Aorta (tissue), 5 donors: ENCODE measurements at regions not wholly inside any gene's neighbourhood (a gene's known extent, or its start where the extent isn't known, plus 50 kb on each side); places are given as distances from the start of the nearest gene placed in this dataset.

Experiments used
- ATAC-seq: fragments of 200-7000 bp; cut with Tn5 transposase; one replicate; pipeline ENCODE4 v1.9.1; 2022; ENCODE audit warnings: moderate library complexity; ENCODE audit not compliant: low FRiP score
- DNase-seq, 2 donors: peaks; one replicate each; pipeline ENCODE4 v3.0.0-alpha.2; 2020
- H3K27ac ChIP-seq, 2 donors: one replicate each; pipeline ENCODE4 v1.5.1; 2013; ENCODE audit warnings: low read length in 2 of 2, mild to moderate bottlenecking in 2 of 2, moderate library complexity in 2 of 2, control low read depth in 1 of 2, inconsistent platforms in 1 of 2, low read depth in 1 of 2
- H3K27me3 ChIP-seq, 2 donors: one replicate each; pipeline ENCODE4 v1.6.1; 2013; ENCODE audit warnings: control low read depth in 1 of 2, low read length in 1 of 2, mild to moderate bottlenecking in 1 of 2, moderate library complexity in 1 of 2; ENCODE audit not compliant: insufficient read depth in 2 of 2, control insufficient read depth in 1 of 2
- H3K36me3 ChIP-seq, 2 donors: one replicate each; pipeline ENCODE4 v1.6.1; 2013; ENCODE audit warnings: control low read depth in 1 of 2, low read length in 1 of 2, mild to moderate bottlenecking in 1 of 2; ENCODE audit not compliant: insufficient read depth in 2 of 2, control insufficient read depth in 1 of 2
- H3K4me1 ChIP-seq, 2 donors: one replicate each; pipeline ENCODE4 v1.6.1; 2013; ENCODE audit warnings: low read length in 2 of 2, control low read depth in 1 of 2, mild to moderate bottlenecking in 1 of 2, moderate library complexity in 1 of 2; ENCODE audit not compliant: insufficient read depth in 2 of 2, control insufficient read depth in 1 of 2
- H3K4me3 ChIP-seq, 2 donors: one replicate each; pipeline ENCODE4 v1.5.1; 2013; ENCODE audit warnings: low read length in 2 of 2, control low read depth in 1 of 2, mild to moderate bottlenecking in 1 of 2
- H3K9me3 ChIP-seq: one replicate; pipeline ENCODE4 v1.6.1; 2013; ENCODE audit warnings: mild to moderate bottlenecking, low read length; ENCODE audit not compliant: control insufficient read depth
- WGBS, 2 donors: extraction: QIAGEN DNeasy Blood & Tissue Kit; methylation state at CpG; one replicate each; pipeline ENCODE4 v1.1.7; 2013; 5-methylcytosine and 5-hydroxymethylcytosine counted together
- intact Hi-C, 2 donors: fragments of 100-400 bp; cut with DNase I; formaldehyde crosslinking; loops; one replicate each; pipeline versions ENCODE4 v1.14.2 to v1.15.0; 2022
- donor health status: healthy with polysubstance abuse.
- donor health status: Bipolar disorder and iron deficiency.
- donor health status: DM: no; HTN: no; CAD: no.
- donor health status: DM: no; HTN: no; CAD: no.
- donor health status: DM: yes; HTN: yes; CAD: no.

DNA sequence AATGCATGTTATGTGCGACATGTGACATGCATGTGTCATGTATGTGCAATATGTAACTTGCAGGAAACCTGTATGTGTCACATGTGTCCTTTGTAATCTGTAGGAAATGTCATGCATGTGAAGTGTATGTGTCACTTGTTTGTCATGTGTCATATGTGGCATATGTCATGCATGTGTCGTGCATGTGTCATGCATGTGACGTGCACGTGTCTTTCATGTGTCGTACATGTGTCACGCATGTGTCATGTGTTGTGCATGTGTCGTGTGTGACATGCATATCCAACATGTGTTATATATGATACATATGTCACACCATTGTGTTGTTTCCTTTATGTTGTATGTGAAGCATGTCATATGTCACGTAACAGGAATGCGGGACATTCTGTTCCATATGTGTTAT is 2153.2 kb upstream of the PIK3C3 start:
- no peaks in the 10 kb centered on the region for H3K9me3 ChIP-seq
- no peaks in the 10 kb centered on the region for H3K27me3 ChIP-seq
- H3K27ac ChIP-seq = no peak overlapping the region
- H3K36me3 ChIP-seq = no peaks in the 10 kb centered on the region
- DNase-seq (no peak), ATAC-seq (no peak)
- H3K4me1 ChIP-seq = no peaks in the 10 kb centered on the region
- no peak overlapping the region for H3K4me3 ChIP-seq
- intact Hi-C loops = no loop called here
- WGBS, 2 donors = 92% methylated on average over 9 of the region's 9 CpGs

DNA sequence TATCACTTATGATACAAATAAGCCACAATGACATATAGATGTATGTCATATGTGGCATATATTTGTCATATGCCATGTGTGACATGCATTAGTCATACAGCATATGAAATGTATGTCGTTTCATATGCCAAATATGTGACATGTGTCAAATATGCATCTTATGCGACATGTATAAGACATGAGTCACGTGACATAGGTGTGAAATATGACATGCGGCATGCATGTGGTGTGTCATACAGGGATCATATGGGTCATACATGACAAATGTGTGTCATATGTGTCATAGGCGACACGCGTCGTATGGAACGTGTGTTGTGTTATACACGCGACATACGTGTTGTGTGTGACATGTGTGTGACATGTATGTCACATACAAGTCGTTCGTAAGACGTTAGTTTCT is 2154.0 kb upstream of the PIK3C3 start:
- Histone ChIP-seq H3K27me3 (no peaks in the 10 kb centered on the region), H3K9me3 (no peaks in the 10 kb centered on the region), H3K27ac (no peak overlapping the region), H3K36me3 (no peaks in the 10 kb centered on the region), H3K4me3 (no peak overlapping the region), H3K4me1 (no peaks in the 10 kb centered on the region)
- WGBS, 2 donors = 96% methylated on average over 15 of the region's 15 CpGs
- DNase-seq (no peak), ATAC-seq (no peak)
- intact Hi-C loops = no loop called here

DNA sequence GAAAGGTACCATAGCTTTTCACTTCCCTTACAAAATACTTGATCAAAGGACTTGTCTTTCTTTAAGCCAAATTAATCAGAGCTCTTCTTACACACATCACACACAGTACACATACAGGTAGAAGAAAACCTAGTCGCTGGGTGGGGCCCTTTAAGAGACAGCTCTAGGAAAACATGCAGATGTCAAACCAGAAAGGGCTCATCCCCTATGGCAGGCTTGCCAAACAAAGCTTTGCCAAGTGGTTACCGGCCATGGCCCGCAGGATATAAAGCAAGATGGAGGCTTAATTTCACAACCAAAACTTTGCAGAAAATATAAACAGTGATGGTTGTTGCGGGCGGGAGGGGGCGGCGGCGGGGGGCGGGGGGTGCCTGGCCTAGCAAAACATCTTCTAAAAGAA is 2156.0 kb upstream of the PIK3C3 start:
- Histone ChIP-seq H3K9me3 (no peaks in the 10 kb centered on the region), H3K27ac (no peak overlapping the region), H3K36me3 (no peaks in the 10 kb centered on the region), H3K4me1 (no peaks in the 10 kb centered on the region), H3K4me3 (no peak overlapping the region), H3K27me3 (no peaks in the 10 kb centered on the region)
- ATAC-seq = no peak
- intact Hi-C loops = no loop called here
- no peak for DNase-seq
- WGBS, 2 donors = 37 to 44% methylated on average over 9 of the region's 9 CpGs

DNA sequence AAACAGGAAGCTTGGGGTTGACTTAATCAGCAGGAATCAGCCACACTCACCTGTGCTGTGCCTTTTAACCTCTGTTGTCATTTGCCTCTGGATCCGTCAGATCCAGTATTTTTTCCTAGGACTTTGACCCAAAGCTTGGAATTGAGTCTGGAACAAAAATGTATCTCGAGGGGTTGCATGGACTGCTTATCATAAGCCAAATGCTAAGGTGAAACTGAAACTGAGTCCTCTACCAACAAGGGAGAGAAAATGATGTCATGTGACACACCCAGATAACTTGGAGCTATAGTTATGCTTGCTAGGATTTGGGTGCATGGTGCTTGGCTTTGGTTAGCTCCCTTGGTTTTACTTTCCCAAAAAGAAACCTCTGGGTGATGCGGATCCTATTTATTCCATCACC is 2158.6 kb upstream of the PIK3C3 start:
- intact Hi-C loops = no loop called here
- WGBS, 2 donors = 92 to 97% methylated on average over 3 of the region's 3 CpGs
- no peak overlapping the region for H3K27ac ChIP-seq
- H3K4me3 ChIP-seq = no peak overlapping the region
- no peaks in the 10 kb centered on the region for H3K27me3 ChIP-seq
- ATAC-seq (no peak), DNase-seq (no peak)
- H3K9me3 ChIP-seq = no peaks in the 10 kb centered on the region
- no peaks in the 10 kb centered on the region for H3K36me3 ChIP-seq
- H3K4me1 ChIP-seq = no peaks in the 10 kb centered on the region

DNA sequence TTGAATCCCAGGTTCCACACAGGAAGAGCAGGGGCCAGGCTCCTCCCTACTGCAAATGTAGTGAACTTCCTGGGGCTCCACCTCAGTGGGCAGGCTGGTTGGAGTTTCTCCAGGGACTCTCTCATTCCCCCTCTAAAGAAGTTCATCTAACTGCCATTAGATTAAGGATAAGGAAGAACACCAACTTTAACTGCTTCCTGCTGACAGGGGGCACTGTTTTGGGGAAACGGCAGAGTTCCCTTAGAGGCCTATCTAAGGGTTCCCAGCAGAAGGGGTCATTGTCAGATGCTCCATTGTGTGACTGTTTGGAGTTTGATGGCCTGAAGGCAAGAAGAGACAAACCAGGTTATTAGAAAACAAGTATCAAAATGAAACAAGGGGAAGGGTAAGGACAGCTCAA is 2159.7 kb upstream of the PIK3C3 start:
- ATAC-seq = no peak
- H3K4me1 ChIP-seq = no peaks in the 10 kb centered on the region
- no peaks in the 10 kb centered on the region for H3K27me3 ChIP-seq
- no peaks in the 10 kb centered on the region for H3K36me3 ChIP-seq
- H3K4me3 ChIP-seq = no peak overlapping the region
- H3K9me3 ChIP-seq = no peaks in the 10 kb centered on the region
- WGBS, 2 donors = 64 to 70% methylated on average over 1 of the region's 1 CpG
- DNase-seq = no peak
- intact Hi-C loops = no loop called here
- H3K27ac ChIP-seq = no peak overlapping the region

DNA sequence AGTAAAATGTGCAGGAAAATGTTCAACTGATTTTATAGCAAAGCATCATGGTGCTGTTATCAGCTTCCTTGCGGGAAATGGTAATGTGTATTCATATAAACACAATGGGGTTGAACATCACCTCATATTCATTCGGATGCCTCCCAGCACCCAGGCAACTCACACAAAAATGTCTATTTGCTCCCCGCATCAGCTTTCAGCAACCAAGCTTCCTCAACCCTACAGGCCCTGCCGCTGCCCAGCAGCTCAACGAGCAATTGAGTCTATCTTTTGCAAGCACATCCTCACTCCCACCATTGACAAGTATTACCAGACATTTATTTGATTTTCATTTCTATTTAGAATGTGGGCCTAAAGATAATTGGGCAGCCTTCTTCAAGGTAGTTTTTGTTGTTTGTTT is 2161.4 kb upstream of the PIK3C3 start:
- DNase-seq (no peak), ATAC-seq (no peak)
- no peaks in the 10 kb centered on the region for H3K36me3 ChIP-seq
- no peak overlapping the region for H3K27ac ChIP-seq
- intact Hi-C loops = no loop called here
- no peak overlapping the region for H3K4me3 ChIP-seq
- no peaks in the 10 kb centered on the region for H3K4me1 ChIP-seq
- WGBS, 2 donors = 93 to 97% methylated on average over 5 of the region's 5 CpGs
- H3K9me3 ChIP-seq = no peaks in the 10 kb centered on the region
- H3K27me3 ChIP-seq = no peaks in the 10 kb centered on the region

DNA sequence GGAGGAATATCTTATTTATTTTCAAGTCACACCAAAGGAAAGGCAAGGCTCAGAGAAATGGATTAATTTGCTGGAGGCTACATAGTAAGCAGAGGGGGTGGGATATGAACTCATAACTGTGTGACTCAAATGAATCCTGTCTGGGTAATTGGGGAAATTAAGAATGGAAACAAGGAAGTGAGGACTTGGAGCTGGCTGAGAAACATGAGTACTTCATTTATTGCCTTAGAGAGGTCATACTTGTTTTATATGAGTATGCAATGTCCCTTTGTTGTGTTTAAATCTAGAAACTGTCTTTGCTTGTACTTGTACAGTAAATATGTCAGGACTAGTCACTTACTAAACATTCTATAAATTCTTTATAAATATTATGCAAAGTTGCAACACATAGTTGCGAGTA is 2166.7 kb upstream of the PIK3C3 start:
- Histone ChIP-seq H3K36me3 (no peaks in the 10 kb centered on the region), H3K4me3 (no peak overlapping the region), H3K27ac (no peak overlapping the region), H3K9me3 (no peaks in the 10 kb centered on the region), H3K27me3 (no peaks in the 10 kb centered on the region), H3K4me1 (no peaks in the 10 kb centered on the region)
- intact Hi-C loops = no loop called here
- no peak for ATAC-seq
- 95 to 96% methylated on average over 1 of the region's 1 CpG for WGBS, 2 donors
- no peak for DNase-seq

DNA sequence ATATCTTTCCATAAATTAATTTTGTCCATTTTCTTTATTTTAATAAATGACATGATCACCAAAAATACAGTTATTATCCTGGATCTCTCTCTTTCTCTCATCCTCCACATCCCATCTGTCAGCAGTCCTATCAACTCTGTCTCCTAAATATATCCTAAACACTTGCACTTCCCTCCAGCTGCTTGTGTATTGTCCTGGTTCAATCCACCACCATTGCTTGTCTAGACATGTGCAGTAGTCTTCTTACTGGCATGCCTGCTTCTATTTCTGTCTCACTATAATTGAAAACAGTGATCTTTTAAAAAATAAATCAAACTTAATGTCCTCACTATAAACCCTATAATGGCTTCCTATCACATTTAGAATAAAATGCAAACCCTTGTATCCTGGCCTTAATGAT is 2168.6 kb upstream of the PIK3C3 start:
- no peaks in the 10 kb centered on the region for H3K9me3 ChIP-seq
- no peak for ATAC-seq
- no peaks in the 10 kb centered on the region for H3K4me1 ChIP-seq
- H3K36me3 ChIP-seq = no peaks in the 10 kb centered on the region
- no peaks in the 10 kb centered on the region for H3K27me3 ChIP-seq
- no peak overlapping the region for H3K4me3 ChIP-seq
- no peak overlapping the region for H3K27ac ChIP-seq
- intact Hi-C loops = no loop called here
- no peak for DNase-seq

DNA sequence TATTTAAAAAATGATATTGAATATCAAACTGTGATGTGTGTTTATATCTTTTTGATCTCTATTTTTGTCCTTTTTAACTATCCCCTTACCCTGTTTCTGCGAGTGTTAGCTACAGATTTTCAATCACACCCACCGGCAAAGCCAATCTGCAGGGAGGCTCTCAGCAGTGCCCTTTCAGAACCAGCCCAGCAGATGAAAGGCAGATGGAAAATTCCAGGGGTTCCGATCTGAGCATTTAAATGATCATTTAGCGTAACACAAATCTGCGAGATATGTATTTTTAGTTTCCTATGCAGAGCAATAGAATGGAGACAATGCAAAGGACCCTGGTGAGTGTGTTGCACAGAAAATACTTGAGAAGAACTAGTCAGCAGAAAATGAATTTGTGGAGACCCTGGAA is 2170.5 kb upstream of the PIK3C3 start:
- intact Hi-C loops = no loop called here
- Histone ChIP-seq H3K27ac (no peak overlapping the region), H3K4me1 (no peaks in the 10 kb centered on the region), H3K4me3 (no peak overlapping the region), H3K27me3 (no peaks in the 10 kb centered on the region), H3K9me3 (no peaks in the 10 kb centered on the region), H3K36me3 (no peaks in the 10 kb centered on the region)
- ATAC-seq (no peak), DNase-seq (no peak)
- 79 to 84% methylated on average over 5 of the region's 5 CpGs for WGBS, 2 donors

DNA sequence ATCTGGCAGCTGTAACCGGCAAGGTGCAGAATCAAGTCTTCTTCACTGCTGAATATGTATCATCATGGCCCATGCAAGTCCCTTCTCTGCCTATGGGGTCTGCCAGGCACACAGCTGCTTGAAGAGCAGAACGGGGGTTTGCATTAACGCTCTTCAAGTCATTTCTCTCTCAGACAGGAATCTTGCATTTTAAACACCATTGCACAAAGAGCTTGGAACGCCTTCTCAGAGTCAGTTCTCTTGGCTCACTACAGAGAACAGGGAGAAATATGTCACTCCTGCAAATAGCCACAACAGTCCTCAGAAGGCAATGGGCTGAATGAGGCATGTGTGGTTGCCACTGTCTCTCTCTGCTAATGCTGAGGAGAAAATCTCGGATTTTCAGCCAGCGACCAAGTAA is 2173.5 kb upstream of the PIK3C3 start:
- H3K36me3 ChIP-seq = no peaks in the 10 kb centered on the region
- 43 to 44% methylated on average over 6 of the region's 6 CpGs for WGBS, 2 donors
- H3K9me3 ChIP-seq = no peaks in the 10 kb centered on the region
- H3K4me1 ChIP-seq = no peaks in the 10 kb centered on the region
- ATAC-seq (no peak), DNase-seq (no peak)
- no peak overlapping the region for H3K27ac ChIP-seq
- intact Hi-C loops = no loop called here
- H3K4me3 ChIP-seq = no peak overlapping the region
- H3K27me3 ChIP-seq = no peaks in the 10 kb centered on the region
